Heart right ventricle (tissue), 16 donors: ENCODE measurements at regions not wholly inside any gene's neighbourhood (a gene's known extent, or its start where the extent isn't known, plus 50 kb on each side); places are given as distances from the start of the nearest gene placed in this dataset.

Source experiments
- ATAC-seq, 8 donors: fragments of 200-7000 bp; cut with Tn5 transposase; one replicate each; pipeline ENCODE4 v1.9.1; 2020; ENCODE audit warnings: mild to moderate bottlenecking in 8 of 8, moderate library complexity in 8 of 8, moderate number of reproducible peaks in 1 of 8
- DNase-seq, 2 donors: peaks; one replicate each; pipeline ENCODE4 v3.0.0-alpha.2; 2020
- H3K27ac ChIP-seq, 10 donors: fragments of 200-600 bp; sonication (generic) in 2 of 10; one replicate each; pipeline versions ENCODE4 v1.5.0 to v1.8.0; 2020 to 2022; ENCODE audit warnings: mild to moderate bottlenecking in 3 of 10
- H3K27me3 ChIP-seq, 7 donors: fragments of 200-600 bp; one replicate each; pipeline ENCODE4 v1.8.0; 2021 to 2022; ENCODE audit warnings: mild to moderate bottlenecking in 2 of 7
- H3K36me3 ChIP-seq, 9 donors: fragments of 200-600 bp; sonication (generic) in 1 of 9; one replicate each; pipeline versions ENCODE4 v1.5.0 to v1.8.0; 2020 to 2022; ENCODE audit warnings: mild to moderate bottlenecking in 2 of 9
- H3K4me1 ChIP-seq, 9 donors: fragments of 200-600 bp; sonication (generic) in 1 of 9; one replicate each; pipeline versions ENCODE4 v1.5.0 to v1.8.0; 2020 to 2022; ENCODE audit warnings: mild to moderate bottlenecking in 4 of 9
- H3K4me3 ChIP-seq, 10 donors: fragments of 200-600 bp; sonication (generic) in 2 of 10; one replicate each; pipeline versions ENCODE4 v1.5.0 to v1.8.0; 2020 to 2022; ENCODE audit warnings: mild to moderate bottlenecking in 7 of 10, moderate library complexity in 2 of 10
- H3K9me3 ChIP-seq, 11 donors: fragments of 200-600 bp in 10 of 11; sonication (generic) in 2 of 11; one replicate each; pipeline versions ENCODE4 v1.5.0 to v1.8.0; 2013 to 2022; ENCODE audit warnings: mild to moderate bottlenecking in 2 of 11, control low read depth in 1 of 11, moderate library complexity in 1 of 11
- CTCF ChIP-seq, 9 donors: fragments of 200-600 bp; sonication (generic) in 2 of 9; IDR thresholded peaks; one replicate each; pipeline versions ENCODE4 v1.5.0 to v1.8.0; 2021 to 2022; ENCODE audit warnings: antibody characterized with exemption in 9 of 9, mild to moderate bottlenecking in 5 of 9, moderate library complexity in 1 of 9
- WGBS, 2 donors: extraction: QIAGEN DNeasy Blood & Tissue Kit; methylation state at CpG; one replicate each; pipeline ENCODE4 v1.1.7; 2013; ENCODE audit warnings: inconsistent platforms in 1 of 2; 5-methylcytosine and 5-hydroxymethylcytosine counted together
- intact Hi-C, 10 donors: fragments of 100-400 bp; cut with DNase I; formaldehyde crosslinking; loops; one replicate each; pipeline versions ENCODE4 v1.11.1 to v1.14.2; 2022
- microRNA-seq, 2 donors: library from miRNA; unstranded; fragments of <30 nt; microRNA quantifications; one replicate each; pipeline ENCODE4 v1.2.0, GENCODE V29; 2021
- donor health status: Arrhythmogenic right ventricular cardiomyopathy.
- donor health status: ischemic (EF 13 %, LVEDD 7.1; RV severe dilation, severe dysfunction).
- donor health status: healthy with polysubstance abuse.
- donor health status: DM: no; HTN: yes; CAD: no.
- donor health status: DM: no; HTN: no; CAD: no.
- donor health status: ischemic (EF 25% LVEDD 6.9; RV normal size, moderate dysfunction).
- donor health status: ischemic (EF 25% LVEDD 5.7; RV mildly dilated, moderate dysfunction).
- donor health status: healthy.
- donor health status: DM: yes; HTN: yes; CAD: no.
- donor health status: Ischemic cardiomyopathy.
- donor health status: ischemic (EF 35%, LVEDD 5.7; RV mildly dilated, moderate dysfunction).
- donor health status: nonischemic (EF 11% LVEDD 7.7; RV severe dilation, severe dysfunction).
- donor health status: DM: yes; HTN: yes; CAD: no.
- donor health status: PGD.
- donor health status: ischemic (EF 29% LVEDD 5.4; RV normal size, mild dysfunction).
- donor health status: nonischemic (EF 23%, LVEDD 6.1; RV moderate dilation, normal function).

GRCh38 chr7:26101361-26102151 lies 50.4 kb upstream of the NFE2L3 start:
- Histone ChIP-seq H3K27me3 (peaks cover 0 to 7% (median 0%) of the 10 kb centered on the region in 7 donors), H3K27ac (peak overlapping the region in 6 of 10 donors; percentile 5 to 81 (median 32)), H3K4me1 (peaks cover 0 to 3% (median 0%) of the 10 kb centered on the region in 9 donors), H3K4me3 (peak overlapping the region in 3 of 10 donors; percentile 1 to 26 (median 19)), H3K36me3 (no peaks in the 10 kb centered on the region), H3K9me3 (no peaks in the 10 kb centered on the region)
- WGBS, 2 donors: 33 to 41% methylated on average over 16 of the region's 16 CpGs
- TF ChIP-seq CTCF (IDR thresholded peaks at IDR 0.05): no peak
- ATAC-seq (peak in 5 of 8 donors; percentile 52 to 85 (median 73)), DNase-seq (no peak)
- intact Hi-C loops: no loop called here

GRCh38 chr7:26102176-26102575 lies 49.8 kb upstream of the NFE2L3 start:
- peaks cover 0 to 3% (median 0%) of the 10 kb centered on the region in 9 donors for H3K4me1 ChIP-seq
- intact Hi-C loops: no loop called here
- H3K4me3 ChIP-seq: peak overlapping the region in 2 of 10 donors; percentile 19 to 26

More at GRCh38 chr7:26102176-26102575, 49.8 kb upstream of the NFE2L3 start:
- WGBS, 2 donors: 87 to 92% methylated on average over 3 to 4 of the region's 4 CpGs
- no peak for ATAC-seq
- Histone ChIP-seq H3K36me3 (no peaks in the 10 kb centered on the region), H3K27ac (peak overlapping the region in 2 of 10 donors; percentile 5 to 81), H3K9me3 (no peaks in the 10 kb centered on the region), H3K27me3 (peaks cover 0 to 13% (median 4%) of the 10 kb centered on the region in 7 donors)
- no peak for DNase-seq
- TF ChIP-seq CTCF (IDR thresholded peaks at IDR 0.05): no peak

Small RNA genes lying in the stretch of these regions (microRNA-seq; reads per million reads assigned to microRNA genes)
- gene MIR148A: 730 to 913 reads per million in 2 donors
